GM12864 (cell line): ENCODE measurements at regions not wholly inside any gene's neighbourhood (a gene's known extent, or its start where the extent isn't known, plus 50 kb on each side); places are given as distances from the start of the nearest gene placed in this dataset.

Source experiments
- DNase-seq: peaks from one replicate; pipeline ENCODE4 v3.0.0-alpha.2; 2011; ENCODE audit warnings: low read depth
- H3K4me3 ChIP-seq: 2 replicates; pipeline ENCODE4 v1.5.1; 2011; ENCODE audit warnings: mild to moderate bottlenecking, low read depth, low read length, control low read depth
- TF ChIP-seq, protein P1 (sequence below): IDR thresholded peaks from 2 replicates; pipeline ENCODE4 v1.5.1; 2011; ENCODE audit warnings: low read depth, mild to moderate bottlenecking, moderate library complexity, low read length, control low read depth, inconsistent platforms; ENCODE audit errors: missing control alignments

DNA sequence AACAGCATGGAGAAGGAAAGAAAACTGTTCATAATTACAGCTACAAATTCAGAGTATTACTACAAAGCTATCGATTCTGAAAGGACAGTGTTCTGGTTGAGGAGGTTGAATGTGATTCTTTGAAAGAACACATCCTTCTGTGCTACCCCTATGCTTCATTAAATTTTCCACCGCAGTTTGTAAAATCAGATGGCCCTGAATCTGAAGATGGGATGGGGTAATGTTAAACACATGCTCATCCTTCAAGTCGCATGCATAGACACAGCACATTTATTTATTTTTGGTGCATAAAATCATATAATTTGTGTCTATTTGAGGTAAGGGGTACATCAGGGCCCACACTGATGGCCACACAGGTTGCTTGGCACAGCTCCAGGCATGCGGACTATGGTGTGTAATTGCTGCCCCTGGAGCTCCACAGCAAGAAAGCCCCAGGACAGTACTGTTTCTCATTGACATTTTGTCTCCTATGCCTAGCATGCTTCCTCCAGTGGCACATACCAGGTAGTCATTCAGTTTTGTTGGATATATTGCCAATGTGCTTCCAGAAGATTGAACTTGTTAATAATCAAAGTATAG, 238.8 kb upstream of the TANK start:
- no peak for DNase-seq
- TF ChIP-seq, protein P1, sequence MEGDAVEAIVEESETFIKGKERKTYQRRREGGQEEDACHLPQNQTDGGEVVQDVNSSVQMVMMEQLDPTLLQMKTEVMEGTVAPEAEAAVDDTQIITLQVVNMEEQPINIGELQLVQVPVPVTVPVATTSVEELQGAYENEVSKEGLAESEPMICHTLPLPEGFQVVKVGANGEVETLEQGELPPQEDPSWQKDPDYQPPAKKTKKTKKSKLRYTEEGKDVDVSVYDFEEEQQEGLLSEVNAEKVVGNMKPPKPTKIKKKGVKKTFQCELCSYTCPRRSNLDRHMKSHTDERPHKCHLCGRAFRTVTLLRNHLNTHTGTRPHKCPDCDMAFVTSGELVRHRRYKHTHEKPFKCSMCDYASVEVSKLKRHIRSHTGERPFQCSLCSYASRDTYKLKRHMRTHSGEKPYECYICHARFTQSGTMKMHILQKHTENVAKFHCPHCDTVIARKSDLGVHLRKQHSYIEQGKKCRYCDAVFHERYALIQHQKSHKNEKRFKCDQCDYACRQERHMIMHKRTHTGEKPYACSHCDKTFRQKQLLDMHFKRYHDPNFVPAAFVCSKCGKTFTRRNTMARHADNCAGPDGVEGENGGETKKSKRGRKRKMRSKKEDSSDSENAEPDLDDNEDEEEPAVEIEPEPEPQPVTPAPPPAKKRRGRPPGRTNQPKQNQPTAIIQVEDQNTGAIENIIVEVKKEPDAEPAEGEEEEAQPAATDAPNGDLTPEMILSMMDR = no peak
- H3K4me3 ChIP-seq = no peak overlapping the region

DNA sequence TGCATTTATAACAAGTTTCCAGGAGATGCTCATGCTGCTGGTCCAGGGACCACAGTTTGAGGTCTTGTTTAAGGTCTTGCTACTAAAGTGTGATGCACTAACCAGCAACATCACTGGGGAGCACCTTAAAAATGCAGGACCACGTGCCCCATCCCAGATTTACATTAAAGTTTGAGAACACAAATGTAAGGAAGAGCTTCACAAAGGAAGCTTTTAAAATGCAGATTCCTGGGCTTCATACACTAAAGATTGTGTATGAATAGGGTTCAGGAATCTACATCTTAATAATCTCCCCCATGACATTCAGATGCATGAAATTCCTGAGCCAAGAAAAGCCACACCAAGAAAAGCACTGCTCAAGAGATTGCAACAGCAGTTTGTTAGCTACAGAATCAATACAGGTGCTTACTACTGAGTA, 235.3 kb upstream of the TANK start:
- DNase-seq = no peak
- TF ChIP-seq, protein P1 = no peak
- no peak overlapping the region for H3K4me3 ChIP-seq

DNA sequence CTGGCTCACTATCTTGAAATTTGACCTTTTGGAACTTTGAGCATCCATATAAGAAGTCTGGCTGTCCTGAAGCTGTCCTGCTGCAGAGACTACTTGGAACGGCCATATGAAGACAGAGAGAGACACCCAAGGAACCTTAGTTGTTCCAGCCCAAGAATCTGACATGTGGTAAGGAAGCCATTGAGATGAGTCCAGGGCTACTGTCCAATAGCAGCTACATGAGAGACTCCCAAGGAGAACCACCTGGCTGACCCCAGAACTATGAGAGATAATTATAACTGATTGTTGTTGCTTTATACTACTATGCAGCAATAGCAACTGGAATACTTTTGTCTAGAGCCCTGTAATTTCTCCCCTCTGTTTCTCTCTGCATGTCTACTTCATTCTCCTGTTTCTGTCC, 234.3 kb upstream of the TANK start:
- TF ChIP-seq, protein P1 = no peak
- H3K4me3 ChIP-seq = no peak overlapping the region

DNA sequence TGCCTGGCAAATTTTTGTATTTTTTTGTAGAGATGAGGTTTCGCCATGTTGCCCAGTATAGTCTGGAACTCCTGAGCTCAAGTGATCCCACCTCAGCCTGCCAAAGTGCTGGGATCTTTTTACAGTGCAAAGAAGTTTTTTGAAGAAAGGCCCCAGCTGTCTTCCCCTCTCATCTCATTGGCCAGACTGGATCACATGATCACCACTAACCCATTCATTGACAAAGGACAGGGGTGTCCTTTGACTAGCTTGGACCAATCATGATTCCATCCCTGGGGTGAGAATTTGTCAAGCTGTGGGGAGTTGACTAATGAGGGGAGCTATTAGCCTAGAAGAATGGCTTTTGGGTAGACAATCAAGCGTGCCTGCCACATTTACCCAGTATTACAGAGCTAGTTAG, 232.9 kb upstream of the TANK start:
- no peak for DNase-seq
- TF ChIP-seq, protein P1 = no peak
- no peak overlapping the region for H3K4me3 ChIP-seq

More for the DNA sequence above, 234.3 kb upstream of the TANK start:
- DNase-seq = no peak

DNA sequence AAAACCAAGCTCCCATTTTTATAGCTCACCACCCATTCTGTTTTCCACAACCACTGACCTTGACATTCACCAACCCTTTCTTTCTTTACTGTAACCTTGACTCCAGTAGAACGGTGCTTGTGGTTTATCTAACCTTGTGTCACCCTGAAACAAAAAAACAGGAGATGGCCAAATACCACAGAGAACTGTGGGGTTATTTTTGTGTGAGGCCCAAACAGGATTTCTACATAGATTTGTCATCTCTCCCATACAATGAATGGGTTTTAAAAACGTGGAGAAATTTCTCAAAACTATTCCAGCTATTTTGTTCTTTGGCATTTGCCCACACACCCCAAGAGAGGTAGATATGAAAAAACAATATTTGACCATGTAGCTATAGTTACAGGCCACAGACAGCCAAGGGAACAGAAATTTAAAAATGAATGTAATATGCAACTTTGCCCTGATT, 231.3 kb upstream of the TANK start:
- no peak overlapping the region for H3K4me3 ChIP-seq
- TF ChIP-seq, protein P1 = no peak
- no peak for DNase-seq

DNA sequence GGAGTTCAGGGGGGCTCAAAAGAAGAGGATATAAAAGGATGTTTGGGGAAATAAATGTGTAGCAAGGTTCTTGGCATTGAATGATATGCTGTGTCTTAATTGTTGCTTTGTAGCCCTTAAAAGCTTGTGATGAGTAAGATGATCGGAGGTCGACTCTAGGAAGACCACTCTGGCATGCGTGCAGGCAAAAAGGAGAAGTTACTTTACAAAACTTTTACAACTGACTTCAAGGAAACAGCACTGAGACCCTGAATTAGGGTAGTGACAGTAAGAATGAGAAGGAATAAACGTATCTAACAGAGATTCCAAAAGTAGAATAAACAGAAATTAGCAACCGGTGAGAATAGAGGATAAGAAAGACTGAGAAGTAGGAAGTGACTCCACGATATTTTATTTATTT, 228.7 kb upstream of the TANK start:
- no peak overlapping the region for H3K4me3 ChIP-seq
- TF ChIP-seq, protein P1 = no peak
- DNase-seq = no peak

DNA sequence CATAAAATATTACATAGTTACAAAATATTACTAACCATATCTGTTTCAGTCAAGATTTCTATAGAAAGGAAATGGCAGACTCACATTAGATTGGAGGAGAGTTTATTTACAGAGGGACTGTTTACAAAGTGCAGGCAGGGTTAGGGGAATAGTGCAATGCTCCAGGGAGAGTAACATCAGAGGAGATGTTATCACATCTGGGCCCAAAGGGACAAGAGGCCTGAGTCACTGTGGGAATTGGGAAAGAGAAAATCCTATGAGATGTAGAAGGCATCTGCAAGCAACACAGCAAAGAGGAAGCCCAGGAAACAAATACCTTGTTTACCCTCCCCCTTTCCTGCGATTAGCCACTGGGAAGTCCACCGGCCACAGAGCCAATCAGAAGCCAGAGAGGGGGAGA, 227.3 kb upstream of the TANK start:
- TF ChIP-seq, protein P1 = no peak
- DNase-seq = no peak
- H3K4me3 ChIP-seq = no peak overlapping the region
